Colonic mucosa (tissue), 4 donors: ENCODE measurements at regions not wholly inside any gene's neighbourhood (a gene's known extent, or its start where the extent isn't known, plus 50 kb on each side); places are given as distances from the start of the nearest gene placed in this dataset.

ENCODE experiments used
- DNase-seq: peaks from one replicate; pipeline ENCODE4 v3.0.0-alpha.2; 2020
- H3K27ac ChIP-seq: fragments of 200-600 bp; one replicate; pipeline ENCODE4 v1.8.0; 2021
- H3K27me3 ChIP-seq: fragments of 200-600 bp; one replicate; pipeline ENCODE4 v1.8.0; 2021
- H3K36me3 ChIP-seq: fragments of 200-600 bp; one replicate; pipeline ENCODE4 v1.8.0; 2021
- H3K4me1 ChIP-seq: fragments of 200-600 bp; one replicate; pipeline ENCODE4 v1.8.0; 2021; ENCODE audit warnings: mild to moderate bottlenecking
- H3K4me3 ChIP-seq: fragments of 200-600 bp; one replicate; pipeline ENCODE4 v1.8.0; 2021
- H3K9ac ChIP-seq, 2 donors: one replicate each; pipeline ENCODE4 v1.7.0; 2013; ENCODE audit warnings: control low read depth in 2 of 2, low read depth in 2 of 2, low read length in 2 of 2
- H3K9me3 ChIP-seq: fragments of 200-600 bp; one replicate; pipeline ENCODE4 v1.8.0; 2021
- CTCF ChIP-seq: fragments of 200-600 bp; IDR thresholded peaks from one replicate; pipeline ENCODE4 v1.8.0; 2022; ENCODE audit warnings: antibody characterized with exemption, mild to moderate bottlenecking
- intact Hi-C: fragments of 100-400 bp; cut with DNase I; formaldehyde crosslinking; loops from one replicate; pipeline ENCODE4 v1.14.1; 2022
- donor health status: healthy.
- donor health status: DM: no; HTN: no; CAD: no.
- donor health status: DM: no; HTN: no; CAD: no.

GRCh38 chr6:6711031-6711785 is 122.7 kb downstream of the LY86 start:
- Histone ChIP-seq H3K4me1 (peaks cover 16% of the 10 kb centered on the region), H3K4me3 (no peak overlapping the region), H3K27ac (peak overlapping the region; percentile 75), H3K36me3 (no peaks in the 10 kb centered on the region), H3K9ac (peak overlapping the region in 1 of 2 donors; percentile 81), H3K27me3 (no peaks in the 10 kb centered on the region), H3K9me3 (no peaks in the 10 kb centered on the region)
- DNase-seq, result no peak
- no peak for TF ChIP-seq CTCF
- intact Hi-C loops, result no loop called here

GRCh38 chr6:6711832-6712448 is 123.4 kb downstream of the LY86 start:
- no peaks in the 10 kb centered on the region for H3K27me3 ChIP-seq
- peak overlapping the region; percentile 75 for H3K27ac ChIP-seq
- no peak for TF ChIP-seq CTCF
- no peak overlapping the region for H3K4me3 ChIP-seq
- peaks cover 16% of the 10 kb centered on the region for H3K4me1 ChIP-seq
- intact Hi-C loops, result no loop called here
- no peaks in the 10 kb centered on the region for H3K36me3 ChIP-seq
- no peaks in the 10 kb centered on the region for H3K9me3 ChIP-seq
- DNase-seq, result no peak
- peak overlapping the region; percentile 31 to 81 for H3K9ac ChIP-seq

- intact Hi-C loops, result no loop called here
- Histone ChIP-seq H3K36me3 (no peaks in the 10 kb centered on the region), H3K27ac (peak overlapping the region; percentile 75), H3K4me1 (peaks cover 16% of the 10 kb centered on the region), H3K4me3 (no peak overlapping the region), H3K9ac (peak overlapping the region; percentile 31 to 81), H3K27me3 (no peaks in the 10 kb centered on the region), H3K9me3 (no peaks in the 10 kb centered on the region)
- TF ChIP-seq CTCF, result no peak
- peak; percentile 77 for DNase-seq
Observed at GRCh38 chr6:6712449-6713403, 124.2 kb downstream of the LY86 start.

GRCh38 chr6:6713657-6714056 is 125.1 kb downstream of the LY86 start:
- Histone ChIP-seq H3K4me3 (no peak overlapping the region), H3K4me1 (peaks cover 16% of the 10 kb centered on the region), H3K36me3 (no peaks in the 10 kb centered on the region), H3K27me3 (no peaks in the 10 kb centered on the region), H3K9me3 (no peaks in the 10 kb centered on the region), H3K27ac (peak overlapping the region; percentile 75), H3K9ac (no peak overlapping the region)
- TF ChIP-seq CTCF, result no peak
- intact Hi-C loops, result no loop called here
- no peak for DNase-seq

- Histone ChIP-seq H3K27ac (peak overlapping the region; percentile 17), H3K9me3 (no peaks in the 10 kb centered on the region), H3K4me3 (no peak overlapping the region), H3K9ac (no peak overlapping the region), H3K36me3 (no peaks in the 10 kb centered on the region), H3K27me3 (no peaks in the 10 kb centered on the region), H3K4me1 (peaks cover 16% of the 10 kb centered on the region)
- no peak for TF ChIP-seq CTCF
- intact Hi-C loops, result no loop called here
- no peak for DNase-seq
Observed at GRCh38 chr6:6714118-6714897, 125.8 kb downstream of the LY86 start.
